ENCODE measurements at regions not wholly inside any gene's neighbourhood (a gene's known extent, or its start where the extent isn't known, plus 50 kb on each side); places are given as distances from the start of the nearest gene placed in this dataset.

DNA sequence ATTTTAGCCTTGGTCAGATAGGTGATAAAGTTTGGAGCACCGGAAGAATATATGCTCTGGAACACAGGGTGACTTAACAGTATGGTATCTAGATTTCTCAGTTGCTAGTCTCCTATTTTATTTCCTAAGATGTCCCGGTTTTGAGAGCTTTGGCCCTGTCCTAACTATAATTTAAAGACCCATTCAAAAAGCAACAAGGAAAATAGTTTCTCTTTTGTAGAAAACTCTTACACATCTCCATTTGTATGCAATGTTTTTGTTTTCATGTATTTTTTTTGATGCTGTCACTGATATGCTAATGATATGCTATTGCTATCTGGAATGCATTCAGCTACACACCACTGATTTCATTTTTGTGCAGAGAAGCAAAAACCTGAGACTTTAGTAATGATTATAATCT lies 237.8 kb downstream of the GPD2 start:
- no peak for TF ChIP-seq POLR2A (IDR thresholded peaks at IDR 0.05)
- TF ChIP-seq, protein P1, sequence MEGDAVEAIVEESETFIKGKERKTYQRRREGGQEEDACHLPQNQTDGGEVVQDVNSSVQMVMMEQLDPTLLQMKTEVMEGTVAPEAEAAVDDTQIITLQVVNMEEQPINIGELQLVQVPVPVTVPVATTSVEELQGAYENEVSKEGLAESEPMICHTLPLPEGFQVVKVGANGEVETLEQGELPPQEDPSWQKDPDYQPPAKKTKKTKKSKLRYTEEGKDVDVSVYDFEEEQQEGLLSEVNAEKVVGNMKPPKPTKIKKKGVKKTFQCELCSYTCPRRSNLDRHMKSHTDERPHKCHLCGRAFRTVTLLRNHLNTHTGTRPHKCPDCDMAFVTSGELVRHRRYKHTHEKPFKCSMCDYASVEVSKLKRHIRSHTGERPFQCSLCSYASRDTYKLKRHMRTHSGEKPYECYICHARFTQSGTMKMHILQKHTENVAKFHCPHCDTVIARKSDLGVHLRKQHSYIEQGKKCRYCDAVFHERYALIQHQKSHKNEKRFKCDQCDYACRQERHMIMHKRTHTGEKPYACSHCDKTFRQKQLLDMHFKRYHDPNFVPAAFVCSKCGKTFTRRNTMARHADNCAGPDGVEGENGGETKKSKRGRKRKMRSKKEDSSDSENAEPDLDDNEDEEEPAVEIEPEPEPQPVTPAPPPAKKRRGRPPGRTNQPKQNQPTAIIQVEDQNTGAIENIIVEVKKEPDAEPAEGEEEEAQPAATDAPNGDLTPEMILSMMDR (IDR thresholded peaks at IDR 0.05), result no peak
